Gastroesophageal sphincter (tissue), 3 donors: ENCODE measurements at regions not wholly inside any gene's neighbourhood (a gene's known extent, or its start where the extent isn't known, plus 50 kb on each side); places are given as distances from the start of the nearest gene placed in this dataset.

ENCODE experiments used
- POLR2A ChIP-seq, 2 donors: fragments of 450-650 bp; IDR thresholded peaks; one replicate each; pipeline ENCODE4 v1.6.1; 2017; ENCODE audit warnings: antibody characterized with exemption in 2 of 2, mild to moderate bottlenecking in 2 of 2, moderate library complexity in 1 of 2
- POLR2AphosphoS5 ChIP-seq: sonication (generic); formaldehyde crosslinking; IDR thresholded peaks from one replicate; pipeline ENCODE4 v1.6.1; 2017; ENCODE audit warnings: antibody characterized with exemption
- TF ChIP-seq, protein P1 (sequence below), 4 experiments: fragments of 200-600 bp in 2 of 4; fragments of 450-650 bp in 2 of 4; sonication (generic) in 1 of 4; IDR thresholded peaks; one replicate each; pipeline ENCODE4 v1.5.1; 2017 to 2019; ENCODE audit warnings: antibody characterized with exemption in 4 of 4, mild to moderate bottlenecking in 2 of 4, moderate library complexity in 2 of 4

DNA sequence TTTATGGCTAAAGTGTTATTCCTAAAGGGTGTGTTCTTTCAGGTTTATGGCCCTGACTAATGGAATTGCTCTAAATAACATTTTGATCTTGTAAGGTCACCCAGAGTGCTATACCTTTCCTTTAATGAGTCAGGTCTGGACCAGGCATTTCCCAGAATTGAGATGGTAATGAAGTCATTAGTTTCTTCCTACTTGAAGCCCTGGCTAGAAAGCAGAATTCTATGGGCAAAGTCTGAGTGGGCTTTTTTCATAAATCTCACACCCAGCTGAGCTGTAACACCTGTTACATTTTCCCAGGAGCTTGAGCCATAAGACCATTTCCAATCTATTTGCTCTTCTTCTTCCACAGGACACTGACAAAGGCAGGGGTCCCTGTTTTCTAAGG lies 122.0 kb upstream of the ID4 start:
- TF ChIP-seq, protein P1, sequence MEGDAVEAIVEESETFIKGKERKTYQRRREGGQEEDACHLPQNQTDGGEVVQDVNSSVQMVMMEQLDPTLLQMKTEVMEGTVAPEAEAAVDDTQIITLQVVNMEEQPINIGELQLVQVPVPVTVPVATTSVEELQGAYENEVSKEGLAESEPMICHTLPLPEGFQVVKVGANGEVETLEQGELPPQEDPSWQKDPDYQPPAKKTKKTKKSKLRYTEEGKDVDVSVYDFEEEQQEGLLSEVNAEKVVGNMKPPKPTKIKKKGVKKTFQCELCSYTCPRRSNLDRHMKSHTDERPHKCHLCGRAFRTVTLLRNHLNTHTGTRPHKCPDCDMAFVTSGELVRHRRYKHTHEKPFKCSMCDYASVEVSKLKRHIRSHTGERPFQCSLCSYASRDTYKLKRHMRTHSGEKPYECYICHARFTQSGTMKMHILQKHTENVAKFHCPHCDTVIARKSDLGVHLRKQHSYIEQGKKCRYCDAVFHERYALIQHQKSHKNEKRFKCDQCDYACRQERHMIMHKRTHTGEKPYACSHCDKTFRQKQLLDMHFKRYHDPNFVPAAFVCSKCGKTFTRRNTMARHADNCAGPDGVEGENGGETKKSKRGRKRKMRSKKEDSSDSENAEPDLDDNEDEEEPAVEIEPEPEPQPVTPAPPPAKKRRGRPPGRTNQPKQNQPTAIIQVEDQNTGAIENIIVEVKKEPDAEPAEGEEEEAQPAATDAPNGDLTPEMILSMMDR (IDR thresholded peaks at IDR 0.05) = no peak
- TF ChIP-seq POLR2A (IDR thresholded peaks at IDR 0.05) (no peak), POLR2AphosphoS5 (no peak)
